TTC549 (cell line): ENCODE measurements at regions not wholly inside any gene's neighbourhood (a gene's known extent, or its start where the extent isn't known, plus 50 kb on each side); places are given as distances from the start of the nearest gene placed in this dataset.
"Not testable (repeated sequence)": the region's sequence is repeated elsewhere in the genome, so short reads cannot be mapped to it uniquely, and the experiment has no call there.

Experiments
- FAIRE-seq: peaks from 2 replicates; lab custom pipeline; 2012; peaks lifted over from hg19 to GRCh38; lab: Jason Lieb, UNC

DNA sequence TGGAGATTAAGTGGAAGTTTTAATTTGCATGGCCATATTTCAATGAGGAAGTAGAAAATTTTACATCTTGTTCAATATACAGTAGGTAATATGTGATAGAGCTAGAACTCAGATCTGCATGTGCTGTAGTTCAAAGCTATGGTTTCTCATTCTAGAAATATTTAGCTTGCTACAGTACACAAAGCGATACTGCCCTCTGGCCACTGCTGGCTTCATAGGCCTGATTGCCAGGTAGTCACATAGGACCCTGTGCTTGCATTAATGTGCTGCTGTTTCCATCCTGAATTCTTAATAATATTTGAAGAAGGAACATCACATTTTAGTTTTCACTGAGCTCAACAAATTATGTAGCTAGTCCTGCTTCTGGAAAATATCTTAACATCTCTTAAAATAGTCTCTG is 87.0 kb downstream of the PLSCR2 start:
- no peak for FAIRE-seq

DNA sequence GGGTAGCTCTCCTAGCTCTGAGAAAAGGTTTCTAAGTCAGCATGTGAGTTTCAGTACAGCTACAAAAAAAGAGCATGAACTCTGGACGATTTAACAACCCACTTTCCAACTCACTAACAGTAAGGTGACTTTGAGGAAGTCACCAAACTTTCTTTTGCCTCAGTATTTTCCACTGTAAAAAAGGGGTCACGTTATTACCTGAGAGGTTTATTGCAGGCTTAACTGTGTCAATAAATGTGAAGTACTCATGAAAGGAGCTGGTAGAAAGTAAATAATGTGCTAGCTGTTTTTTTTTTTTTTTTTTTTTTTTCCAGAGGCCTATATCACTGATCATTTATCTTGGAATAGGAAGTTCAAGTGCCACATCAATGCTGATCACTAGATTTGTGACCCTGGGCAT is 89.3 kb downstream of the PLSCR2 start:
- no peak for FAIRE-seq

DNA sequence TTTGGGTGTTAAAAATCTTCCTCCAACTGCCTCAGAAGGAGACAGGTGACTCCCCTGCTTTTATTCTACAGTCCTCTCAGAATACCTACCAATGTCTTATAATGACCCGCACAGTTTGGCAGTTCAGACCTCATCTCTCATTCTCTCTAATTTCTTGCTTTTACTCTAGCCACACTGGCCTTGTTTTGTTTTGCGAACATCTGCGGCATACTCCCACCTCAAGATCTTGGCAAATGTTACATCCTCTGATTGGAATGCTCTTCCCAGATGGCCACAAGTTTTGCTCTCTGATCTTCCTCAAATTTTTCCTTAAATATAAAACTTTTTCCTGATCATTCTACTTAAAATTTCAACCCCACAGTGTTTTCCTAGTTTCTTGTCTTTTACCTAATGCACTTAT is 94.1 kb downstream of the PLSCR2 start:
- no peak for FAIRE-seq

DNA sequence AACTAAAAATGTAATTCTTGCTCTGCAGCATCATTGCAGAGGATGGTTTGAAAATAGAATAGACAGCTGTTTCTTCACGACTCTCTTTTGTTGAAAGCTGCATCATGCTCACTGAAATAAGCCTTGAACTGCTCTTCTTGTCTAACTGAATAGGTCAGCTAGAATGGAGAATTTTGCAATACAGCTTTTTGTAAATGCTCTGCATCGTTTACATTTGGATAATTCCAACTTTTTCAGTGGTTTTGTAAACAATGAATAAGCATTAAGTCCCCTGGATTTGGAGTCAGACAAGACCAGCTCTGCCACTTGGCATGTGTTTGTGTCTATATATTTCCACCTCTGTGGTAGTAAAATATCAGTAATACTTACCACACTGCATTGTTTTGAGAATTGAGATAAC is 95.2 kb downstream of the PLSCR2 start:
- no peak for FAIRE-seq

DNA sequence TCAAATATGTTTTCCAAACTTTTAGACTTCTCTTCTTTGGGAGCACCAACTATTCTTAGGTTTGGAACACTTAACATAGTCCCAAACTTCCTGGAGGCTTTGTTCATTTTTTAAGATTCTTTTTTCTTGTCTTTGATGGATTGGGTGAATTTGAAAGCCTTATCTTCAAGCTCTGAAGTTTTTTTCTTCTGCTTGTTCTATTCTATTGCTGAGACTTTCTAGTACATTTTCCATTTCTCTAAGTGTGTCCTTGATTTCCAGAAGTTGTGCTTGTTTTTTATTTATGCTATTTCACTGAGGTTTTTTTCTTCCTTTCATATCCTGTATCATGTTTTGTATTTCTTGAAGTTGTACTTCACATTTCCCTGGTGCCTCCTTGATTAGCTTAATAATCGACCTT is 97.5 kb downstream of the PLSCR2 start:
- no peak for FAIRE-seq

DNA sequence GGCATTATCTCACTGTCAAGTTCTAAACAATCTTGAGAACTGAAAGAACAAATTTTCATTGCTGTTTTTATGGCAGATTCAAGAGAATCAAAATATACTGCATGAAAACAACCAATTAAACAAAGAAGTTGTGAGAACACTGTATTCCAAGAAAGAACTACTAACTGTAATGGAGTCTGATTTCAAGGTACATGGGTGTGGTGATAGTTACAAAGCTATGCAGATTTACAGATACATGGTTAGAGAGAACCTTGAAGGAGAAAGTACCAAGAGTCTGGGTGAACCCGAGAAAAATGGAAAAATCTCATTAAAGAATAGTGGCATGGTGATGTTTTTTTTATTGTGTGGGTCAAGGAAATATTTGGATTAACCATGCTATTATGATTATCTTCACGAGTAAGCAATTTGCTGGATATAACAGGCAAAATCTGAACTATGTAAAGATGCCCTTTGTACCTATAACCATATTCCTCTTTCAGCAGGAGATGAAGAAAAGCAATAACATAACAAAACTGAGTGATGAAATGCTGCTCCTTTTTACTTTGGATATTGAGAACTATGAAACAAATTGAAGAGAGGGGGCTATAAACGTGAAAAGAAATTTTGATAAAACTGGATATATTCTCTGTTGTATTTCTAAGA is 100.4 kb downstream of the PLSCR2 start:
- no peak for FAIRE-seq

DNA sequence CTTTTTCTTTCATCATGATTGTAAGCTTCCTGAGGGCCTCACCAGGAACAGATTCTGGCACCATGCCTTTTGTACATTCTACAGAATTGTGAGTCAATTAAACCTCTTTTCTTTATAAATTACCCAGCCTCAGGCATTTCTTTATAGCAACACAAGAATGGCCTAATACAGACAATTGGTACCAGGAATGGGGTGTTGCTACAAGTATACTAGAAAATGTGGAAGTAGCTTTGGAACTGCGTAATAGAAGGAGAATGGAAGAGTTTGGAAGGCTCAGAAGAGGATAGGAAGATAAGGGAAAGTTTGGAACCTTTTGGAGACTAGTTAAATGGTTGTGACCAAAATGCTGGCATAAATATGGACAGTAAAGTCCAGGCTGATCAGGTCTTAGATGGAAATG is 108.9 kb upstream of the PLSCR4 start:
- FAIRE-seq = no peak

DNA sequence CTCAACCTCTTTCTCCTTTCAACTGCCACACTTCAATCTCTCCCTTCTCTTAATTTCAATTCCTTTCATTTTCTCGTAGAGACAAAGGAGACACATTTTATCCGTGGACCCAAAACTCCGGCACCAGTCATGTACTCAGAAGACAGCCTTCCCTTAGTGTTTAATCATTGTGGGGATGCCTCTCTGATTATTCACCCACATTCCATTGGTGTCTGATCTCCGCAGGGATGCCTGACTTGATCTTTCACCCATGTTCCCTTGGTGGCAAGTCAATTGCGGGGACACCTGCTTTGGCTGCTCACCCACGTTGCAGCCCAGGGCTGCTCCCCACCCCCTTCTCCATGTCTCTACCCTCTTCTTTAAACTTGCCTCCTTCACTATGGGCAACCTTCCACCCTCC is 103.5 kb upstream of the PLSCR4 start:
- not testable (repeated sequence) for FAIRE-seq

DNA sequence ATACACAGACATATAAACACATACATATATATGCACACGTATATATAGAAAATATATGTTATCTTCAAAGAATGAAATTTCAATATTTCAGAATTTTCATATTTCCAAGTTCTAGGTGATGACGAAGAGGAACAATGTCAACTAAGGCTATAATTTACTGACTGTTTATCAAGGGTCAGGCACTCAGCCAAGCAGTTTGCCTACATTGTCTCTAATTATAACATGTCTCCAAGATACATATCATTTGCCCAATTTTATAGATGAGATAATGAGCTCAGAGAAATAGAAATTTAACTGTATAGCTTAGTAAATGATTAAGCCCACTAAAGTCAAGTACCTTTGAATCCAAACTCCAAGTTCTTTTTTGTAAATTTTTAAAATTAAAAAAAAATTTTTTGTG is 99.9 kb upstream of the PLSCR4 start:
- no peak for FAIRE-seq

DNA sequence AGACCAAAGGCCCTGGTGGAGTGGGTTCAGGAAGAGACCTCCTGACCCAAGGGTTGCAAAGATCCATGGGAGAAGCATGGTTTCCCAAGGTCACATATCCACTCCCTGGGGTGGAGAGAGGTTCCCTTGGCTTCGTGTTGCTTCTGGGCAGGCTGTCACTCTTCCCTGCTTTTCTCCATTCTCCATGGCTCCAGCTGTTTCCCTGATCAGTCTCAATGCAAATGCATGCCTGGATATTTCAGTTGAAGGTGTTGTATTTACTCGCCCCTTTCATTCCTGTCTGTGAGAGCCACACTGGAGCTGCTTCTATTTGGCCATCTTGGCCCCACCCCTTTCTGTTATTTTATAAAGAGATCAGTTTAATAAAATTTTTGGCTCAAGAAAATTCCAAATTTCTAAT is 95.0 kb upstream of the PLSCR4 start:
- FAIRE-seq = no peak

DNA sequence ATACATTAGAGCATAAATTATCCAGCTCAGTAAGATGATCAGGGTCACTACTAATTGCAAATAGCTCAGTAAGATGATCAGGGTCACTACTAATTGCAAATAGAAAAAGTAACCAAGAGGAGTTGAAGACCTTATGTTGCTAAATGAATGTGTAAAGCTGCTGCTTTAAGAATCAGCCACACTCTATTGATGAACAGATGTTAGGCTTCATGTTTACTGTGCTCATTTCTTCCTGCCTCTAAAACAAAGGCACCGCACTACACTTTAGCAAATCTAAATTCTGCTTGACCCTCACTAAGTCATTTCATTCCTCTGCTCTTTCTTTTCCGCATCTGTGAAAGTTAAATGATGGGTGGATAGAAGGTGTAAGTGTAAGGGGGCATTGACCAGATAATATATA is 92.6 kb upstream of the PLSCR4 start:
- FAIRE-seq = no peak

DNA sequence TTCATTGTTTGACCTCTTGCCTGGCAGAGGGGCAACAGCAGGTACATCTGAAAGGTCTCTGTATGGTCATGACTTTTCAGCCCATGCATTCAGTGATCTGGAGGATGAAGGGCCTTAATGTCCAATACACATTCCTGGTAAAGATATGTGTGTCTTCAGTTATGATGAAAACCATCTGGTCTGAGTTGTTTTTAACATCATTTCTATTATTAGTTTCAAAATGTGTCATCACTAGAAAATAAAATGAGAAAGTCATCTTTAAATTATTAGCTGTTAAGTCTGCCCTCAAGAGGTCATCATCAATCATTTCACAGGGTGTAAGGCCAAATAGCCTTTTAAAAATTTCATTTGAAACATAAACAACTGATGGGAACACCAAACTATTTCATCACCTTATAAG is 92.1 kb upstream of the PLSCR4 start:
- no peak for FAIRE-seq

DNA sequence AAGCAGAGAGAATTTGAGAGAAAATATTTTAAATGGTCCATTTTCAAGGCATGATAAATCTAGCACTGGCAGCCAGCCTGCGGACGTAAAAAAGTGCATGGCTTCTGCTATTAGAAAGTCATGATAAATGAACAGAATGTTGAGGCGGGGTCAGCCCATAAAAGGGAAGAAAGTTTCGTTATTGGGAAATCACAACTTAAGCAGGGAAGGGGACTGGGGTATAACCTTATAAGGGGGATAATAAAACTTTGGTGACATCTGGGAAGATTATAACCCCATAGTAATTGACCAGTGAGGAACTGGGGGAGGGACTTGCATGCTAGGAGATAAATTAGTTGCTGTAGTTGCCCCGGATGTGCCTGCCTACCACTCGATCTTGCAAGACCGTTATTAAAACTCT is 88.4 kb upstream of the PLSCR4 start:
- no peak for FAIRE-seq

DNA sequence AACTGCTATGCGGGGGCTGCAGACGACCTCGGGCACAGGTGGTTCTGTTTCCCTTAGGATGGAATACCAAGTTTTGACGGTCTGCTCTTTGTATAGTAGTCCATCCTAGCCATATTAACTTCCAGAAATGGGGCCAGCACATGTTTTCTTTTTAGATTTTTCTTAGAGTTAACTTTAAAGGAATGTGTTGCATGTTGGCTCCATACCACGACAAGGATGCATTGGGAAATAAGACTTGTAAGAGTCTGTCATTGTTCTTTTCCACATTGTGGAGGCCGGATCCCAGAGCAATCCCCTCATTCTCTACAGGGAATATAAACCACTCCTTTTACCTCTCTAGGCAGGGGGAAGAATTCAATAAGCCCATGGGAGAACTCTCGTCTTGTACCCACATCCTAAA is 87.1 kb upstream of the PLSCR4 start:
- no peak for FAIRE-seq

DNA sequence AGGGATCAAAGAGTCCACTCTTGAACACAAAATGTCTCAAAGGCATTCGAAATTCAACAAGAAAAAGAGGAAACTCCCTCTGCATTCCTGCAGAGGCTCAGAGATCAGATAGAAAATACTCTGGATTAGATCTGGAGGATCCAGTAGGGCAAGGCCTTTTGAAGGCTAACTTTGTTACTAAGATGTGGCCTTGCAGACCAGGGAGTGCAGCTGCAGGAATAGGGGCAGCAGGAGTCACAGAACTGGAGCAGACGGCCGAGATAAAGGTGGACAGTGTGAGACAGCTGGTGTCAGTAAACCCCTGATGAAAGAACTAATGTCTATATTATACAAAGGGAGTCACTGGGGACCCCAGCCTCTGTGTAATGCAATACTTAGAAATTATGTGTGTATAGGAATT is 84.5 kb upstream of the PLSCR4 start:
- no peak for FAIRE-seq

DNA sequence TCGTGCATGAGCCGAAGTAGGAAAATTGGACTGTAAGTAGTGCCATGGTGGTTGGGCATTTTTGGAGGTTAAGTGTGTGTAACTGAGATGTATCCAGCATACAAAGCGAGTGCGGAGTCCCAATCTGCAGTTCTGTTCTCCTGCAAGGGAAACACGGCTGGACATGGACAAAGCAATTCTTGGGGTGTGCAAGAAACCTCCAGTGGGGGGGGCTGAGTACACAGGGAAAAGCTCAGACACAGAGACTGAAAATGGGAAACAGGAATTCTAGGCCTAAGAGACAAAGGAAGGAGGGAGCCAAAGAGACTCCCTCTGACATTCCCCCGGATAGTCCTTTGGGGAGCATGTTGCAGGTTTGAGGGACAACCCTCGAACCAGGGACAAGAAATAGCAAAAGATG is 83.2 kb upstream of the PLSCR4 start:
- no peak for FAIRE-seq

DNA sequence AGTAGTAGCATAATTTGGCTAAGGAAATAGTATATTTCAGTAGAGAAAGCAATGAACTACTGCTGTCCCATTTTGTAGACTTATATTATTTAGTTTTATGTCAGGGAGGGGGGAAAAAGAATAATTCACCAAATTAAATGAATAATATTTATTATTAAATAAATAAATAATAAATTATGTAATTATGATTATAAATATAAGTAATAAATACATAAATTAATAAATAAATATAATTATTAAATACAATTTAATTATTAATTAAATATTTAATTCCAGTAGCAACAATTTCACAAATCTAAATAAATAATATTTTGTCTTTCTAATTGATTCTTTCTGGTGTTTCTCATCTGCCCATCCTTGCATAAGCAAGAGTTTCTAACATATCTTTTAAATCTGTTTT is 81.1 kb upstream of the PLSCR4 start:
- FAIRE-seq = peak; percentile 88

DNA sequence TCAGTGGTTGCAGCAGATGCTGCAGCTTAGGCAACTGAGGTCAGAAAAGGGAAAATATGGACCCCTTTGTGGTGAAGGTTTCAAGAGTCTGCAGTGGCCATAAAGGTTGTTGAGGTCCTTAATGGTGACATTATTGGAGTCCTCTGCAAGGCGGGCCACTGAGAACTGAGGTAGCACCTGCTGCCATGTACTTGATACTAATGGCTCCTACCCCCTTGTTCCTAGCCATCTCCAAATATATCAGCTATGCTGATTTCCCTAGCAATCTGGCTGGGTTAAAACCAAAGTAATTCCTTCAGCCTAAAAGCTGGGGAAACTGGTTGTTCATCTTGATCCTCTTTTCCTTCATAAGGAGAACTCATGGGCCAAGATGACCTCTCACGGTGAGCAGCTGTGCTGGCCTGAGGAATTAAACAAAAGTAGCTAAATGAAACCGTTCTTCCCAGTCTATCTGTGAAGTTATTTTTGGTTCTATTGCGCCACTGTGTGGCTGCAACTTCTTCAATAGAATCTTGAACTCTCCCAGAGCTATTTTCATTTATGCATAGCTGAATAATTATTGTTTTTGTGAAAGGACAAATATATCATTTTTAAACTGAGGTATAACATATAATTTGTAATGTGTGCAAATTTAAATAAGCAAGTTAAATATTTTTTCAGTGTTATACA is 76.1 kb upstream of the PLSCR4 start:
- FAIRE-seq = peak; percentile 78

DNA sequence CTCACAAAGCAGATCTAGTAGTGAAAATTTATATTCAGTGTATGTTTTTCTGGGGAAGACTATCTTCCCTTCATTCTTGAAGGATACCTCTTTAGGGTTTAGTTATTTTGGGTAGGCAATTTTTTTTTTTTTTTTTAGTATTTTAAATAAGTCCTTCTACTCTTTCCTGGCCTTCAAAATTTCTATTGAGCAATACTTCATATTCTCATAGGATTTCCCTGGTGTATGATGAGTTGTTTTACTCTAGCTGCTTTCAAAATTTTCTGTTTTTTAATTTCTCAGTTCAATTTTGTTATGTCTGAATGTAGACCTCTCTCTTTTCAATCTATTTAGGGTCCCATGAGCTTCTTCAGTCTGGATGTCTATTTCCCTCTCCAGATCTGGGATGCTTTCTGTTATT is 74.3 kb upstream of the PLSCR4 start:
- no peak for FAIRE-seq

DNA sequence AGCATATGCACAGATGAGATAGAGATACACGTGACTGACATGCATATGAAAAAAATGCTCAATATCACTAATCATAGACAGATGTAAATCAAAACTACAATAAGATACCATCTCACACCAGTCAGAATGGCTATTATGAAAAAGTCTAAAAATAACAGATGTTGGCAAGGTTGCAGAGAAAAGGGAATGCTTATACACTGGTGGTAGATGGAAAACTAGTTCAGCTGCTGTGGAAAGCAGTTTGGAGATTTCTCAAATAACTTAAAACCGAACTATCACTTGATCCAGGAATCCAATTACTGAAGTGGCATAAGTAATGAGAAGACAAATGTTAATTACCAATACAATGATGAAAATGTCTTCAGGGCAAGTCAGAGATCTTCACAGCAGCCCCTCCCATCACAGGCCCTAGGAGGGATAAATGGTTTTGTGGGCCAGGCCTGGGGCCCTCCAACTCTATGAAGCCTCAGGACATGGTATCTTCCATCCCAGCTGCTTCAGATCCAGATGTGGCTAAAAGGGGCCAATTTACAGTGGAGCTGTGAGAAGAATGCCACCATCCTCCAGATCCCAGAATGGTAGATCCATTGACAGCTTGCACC is 71.4 kb upstream of the PLSCR4 start:
- no peak for FAIRE-seq

DNA sequence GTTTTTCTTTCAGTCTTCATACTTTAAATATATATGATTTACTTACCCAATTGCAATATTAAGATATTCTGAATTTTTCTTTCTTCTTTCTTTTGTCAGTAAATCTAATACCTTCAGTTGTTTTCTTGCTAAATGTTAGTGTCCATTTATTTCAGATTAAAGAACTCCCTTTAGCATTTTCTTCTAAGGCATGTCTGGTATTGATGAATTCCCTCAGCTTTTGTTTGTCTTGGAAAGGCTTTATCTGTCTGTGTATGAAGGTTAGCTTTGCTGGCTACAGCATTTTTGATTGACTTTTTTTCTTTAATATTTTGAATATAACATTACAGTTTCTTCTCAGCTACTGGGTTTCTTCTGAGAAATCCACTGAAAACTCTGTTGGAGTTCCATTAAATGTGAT is 64.0 kb upstream of the PLSCR4 start:
- no peak for FAIRE-seq

DNA sequence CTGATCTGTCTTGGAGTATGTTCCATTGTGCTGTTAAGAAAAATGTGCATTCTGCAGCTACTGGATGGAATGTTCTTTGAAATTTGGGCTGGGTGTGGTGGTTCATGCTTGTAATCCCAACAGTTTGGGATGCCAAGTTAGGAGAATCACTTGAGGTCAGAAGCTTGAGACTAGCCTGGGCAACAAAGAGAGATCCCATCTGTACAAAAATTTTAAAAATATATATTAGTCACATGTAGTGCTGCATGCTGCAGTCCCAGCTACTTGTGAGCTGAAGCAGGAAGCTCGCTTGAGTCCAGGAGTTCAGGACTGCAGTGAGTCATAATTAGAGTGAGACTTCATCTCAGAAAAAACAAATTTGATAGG is 62.8 kb upstream of the PLSCR4 start:
- FAIRE-seq = no peak

DNA sequence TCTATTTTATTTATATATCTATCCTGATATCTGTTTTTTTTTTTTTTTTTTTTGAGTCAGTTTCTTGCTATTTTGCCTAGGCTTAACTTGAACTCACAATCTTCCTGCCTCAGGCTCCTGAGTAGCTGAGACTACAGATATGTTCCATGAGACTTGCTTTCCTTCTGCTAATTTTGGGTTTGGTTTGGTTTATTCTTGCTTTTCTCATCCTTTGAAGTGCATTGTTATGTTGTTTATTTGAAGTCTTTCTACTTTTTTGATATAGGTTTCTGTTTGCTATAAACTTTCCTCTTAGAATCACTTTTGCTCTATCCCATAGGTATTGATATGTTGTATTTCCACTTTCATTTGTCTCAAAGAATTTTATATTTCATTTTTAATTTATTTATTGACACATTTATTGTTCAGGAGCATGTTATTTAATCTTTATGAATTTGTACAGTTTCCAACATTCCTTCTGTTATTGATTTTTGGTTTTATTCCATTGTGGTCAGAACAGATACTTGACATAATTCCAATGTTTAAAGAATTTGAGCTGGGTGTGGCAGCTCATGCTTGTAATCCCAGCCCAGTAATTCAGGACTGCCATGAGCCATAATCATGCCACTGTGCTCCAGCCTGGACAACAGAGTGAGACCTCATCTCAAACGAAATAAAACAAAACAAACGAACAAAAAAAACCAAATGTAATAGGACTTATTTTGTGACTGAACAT is 62.3 kb upstream of the PLSCR4 start:
- FAIRE-seq = no peak

DNA sequence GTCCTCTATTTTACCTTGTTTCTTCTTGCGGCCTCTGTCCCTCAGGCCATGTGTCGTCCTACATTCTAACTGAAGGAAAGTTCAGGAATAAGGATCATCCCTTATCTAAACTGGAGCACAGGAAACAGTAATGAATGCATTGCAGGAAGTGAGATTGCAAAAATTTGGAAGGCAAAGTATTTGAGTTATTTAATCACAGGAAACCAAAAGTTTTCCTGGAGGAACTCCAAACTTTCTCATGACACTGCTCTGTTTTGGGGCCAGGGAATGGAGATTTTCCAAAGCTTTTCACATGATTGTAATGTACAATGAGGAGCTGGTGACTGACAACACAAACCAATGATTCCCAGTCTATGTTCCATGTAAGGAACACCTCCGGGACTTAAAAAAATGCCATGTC is 57.8 kb upstream of the PLSCR4 start:
- FAIRE-seq = no peak
